Ascending aorta (tissue), 2 donors: ENCODE measurements at regions not wholly inside any gene's neighbourhood (a gene's known extent, or its start where the extent isn't known, plus 50 kb on each side); places are given as distances from the start of the nearest gene placed in this dataset.

Experiments
- DNase-seq, 2 donors: peaks; one replicate each; pipeline ENCODE4 v3.0.0-alpha.2; 2019; ENCODE audit warnings: low spot score in 2 of 2
- H3K27ac ChIP-seq, 2 donors: fragments of 200-600 bp; sonication (generic); one replicate each; pipeline ENCODE4 v1.5.1; 2016 to 2017; ENCODE audit warnings: mild to moderate bottlenecking in 1 of 2
- H3K27me3 ChIP-seq: fragments of 200-600 bp; sonication (generic); one replicate; pipeline ENCODE4 v1.5.1; 2017
- H3K36me3 ChIP-seq, 2 donors: fragments of 200-600 bp; sonication (generic); one replicate each; pipeline ENCODE4 v1.5.1; 2016
- H3K4me1 ChIP-seq, 2 donors: fragments of 200-600 bp; sonication (generic); one replicate each; pipeline ENCODE4 v1.5.1; 2016 to 2017; ENCODE audit warnings: mild to moderate bottlenecking in 1 of 2
- H3K4me3 ChIP-seq, 2 donors: fragments of 200-600 bp; sonication (generic); one replicate each; pipeline ENCODE4 v1.5.1; 2016 to 2017; ENCODE audit warnings: mild to moderate bottlenecking in 1 of 2
- H3K9me3 ChIP-seq, 2 donors: fragments of 200-600 bp; sonication (generic); one replicate each; pipeline ENCODE4 v1.5.1; 2016
- CTCF ChIP-seq, 3 experiments: fragments of 200-600 bp in 2 of 3; fragments of 450-650 bp in 1 of 3; sonication (generic) in 2 of 3; IDR thresholded peaks; one replicate each; pipeline ENCODE4 v1.5.1; 2016 to 2019; ENCODE audit warnings: antibody characterized with exemption in 3 of 3, mild to moderate bottlenecking in 1 of 3, moderate library complexity in 1 of 3
- intact Hi-C: fragments of 100-400 bp; cut with DNase I; formaldehyde crosslinking; loops from one replicate; pipeline ENCODE4 v1.15.1; 2023

GRCh38 chr2:16126517-16127275, 186.3 kb downstream of the MYCN start:
- H3K4me1 ChIP-seq = no peaks in the 10 kb centered on the region
- no peaks in the 10 kb centered on the region for H3K27me3 ChIP-seq
- no peak overlapping the region for H3K27ac ChIP-seq
- H3K9me3 ChIP-seq = no peaks in the 10 kb centered on the region
- intact Hi-C loops = no loop called here
- no peaks in the 10 kb centered on the region for H3K36me3 ChIP-seq
- no peak overlapping the region for H3K4me3 ChIP-seq
- TF ChIP-seq CTCF (IDR thresholded peaks at IDR 0.05) = no peak
- DNase-seq = no peak

GRCh38 chr2:16125614-16126516, 185.5 kb downstream of the MYCN start:
- no peak for DNase-seq
- H3K36me3 ChIP-seq = no peaks in the 10 kb centered on the region
- no peaks in the 10 kb centered on the region for H3K4me1 ChIP-seq
- no peak for TF ChIP-seq CTCF (IDR thresholded peaks at IDR 0.05)
- no peak overlapping the region for H3K4me3 ChIP-seq
- intact Hi-C loops = no loop called here
- H3K27me3 ChIP-seq = no peaks in the 10 kb centered on the region
- H3K27ac ChIP-seq = no peak overlapping the region
- H3K9me3 ChIP-seq = no peaks in the 10 kb centered on the region

GRCh38 chr2:16124881-16125613, 184.7 kb downstream of the MYCN start:
- Histone ChIP-seq H3K4me1 (no peaks in the 10 kb centered on the region), H3K36me3 (no peaks in the 10 kb centered on the region), H3K27me3 (no peaks in the 10 kb centered on the region), H3K27ac (no peak overlapping the region), H3K9me3 (no peaks in the 10 kb centered on the region), H3K4me3 (no peak overlapping the region)
- TF ChIP-seq CTCF (IDR thresholded peaks at IDR 0.05) = no peak
- intact Hi-C loops = no loop called here
- no peak for DNase-seq

GRCh38 chr2:16123856-16124780, 183.8 kb downstream of the MYCN start:
- no peak overlapping the region for H3K4me3 ChIP-seq
- H3K27me3 ChIP-seq = no peaks in the 10 kb centered on the region
- H3K27ac ChIP-seq = no peak overlapping the region
- no peak for TF ChIP-seq CTCF (IDR thresholded peaks at IDR 0.05)
- DNase-seq = no peak
- no peaks in the 10 kb centered on the region for H3K36me3 ChIP-seq
- intact Hi-C loops = no loop called here
- no peaks in the 10 kb centered on the region for H3K9me3 ChIP-seq
- H3K4me1 ChIP-seq = no peaks in the 10 kb centered on the region

GRCh38 chr2:16123421-16123820, 183.1 kb downstream of the MYCN start:
- intact Hi-C loops = no loop called here
- no peak for DNase-seq
- Histone ChIP-seq H3K36me3 (no peaks in the 10 kb centered on the region), H3K4me1 (no peaks in the 10 kb centered on the region), H3K27me3 (no peaks in the 10 kb centered on the region), H3K27ac (no peak overlapping the region), H3K4me3 (no peak overlapping the region), H3K9me3 (no peaks in the 10 kb centered on the region)
- TF ChIP-seq CTCF (IDR thresholded peaks at IDR 0.05) = no peak
